GM21576 (cell line): ENCODE measurements at regions not wholly inside any gene's neighbourhood (a gene's known extent, or its start where the extent isn't known, plus 50 kb on each side); places are given as distances from the start of the nearest gene placed in this dataset.

Experiments used
- ATAC-seq: cut with Tn5 transposase; IDR thresholded peaks from one replicate; pipeline ENCODE4 v1.9.1; 2021; ENCODE audit warnings: mild to moderate bottlenecking, moderate library complexity; ENCODE audit not compliant: unreplicated experiment

DNA sequence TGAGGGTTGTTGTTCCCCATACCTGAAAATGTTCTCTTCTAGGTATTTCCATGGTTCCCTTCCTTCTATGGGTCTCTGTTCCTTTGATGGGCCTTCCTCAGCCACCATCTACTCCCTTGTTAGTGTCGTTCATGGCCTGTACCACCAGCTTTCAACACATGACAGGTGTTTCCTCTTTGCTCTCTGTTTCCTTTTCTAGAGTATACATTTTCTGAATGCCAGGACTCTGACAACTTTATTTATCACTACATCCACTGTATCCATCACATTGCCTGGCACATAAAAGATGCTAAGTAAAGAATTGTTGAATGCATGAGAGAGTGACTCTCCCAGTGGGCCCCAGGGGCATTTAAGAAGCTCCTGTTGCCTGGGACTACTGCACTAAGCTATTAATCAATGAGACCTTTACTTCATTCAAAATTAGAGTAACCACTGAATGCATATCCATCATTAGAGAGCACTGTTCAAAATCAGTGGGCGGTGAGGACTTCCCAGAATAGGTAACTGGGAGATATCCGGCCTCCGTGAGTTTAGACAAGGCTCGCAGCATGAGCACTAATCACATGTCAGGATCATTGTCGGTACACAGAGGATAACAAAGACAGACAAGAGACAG lies 255.0 kb downstream of the CBLN1 start:
- ATAC-seq, result no peak

DNA sequence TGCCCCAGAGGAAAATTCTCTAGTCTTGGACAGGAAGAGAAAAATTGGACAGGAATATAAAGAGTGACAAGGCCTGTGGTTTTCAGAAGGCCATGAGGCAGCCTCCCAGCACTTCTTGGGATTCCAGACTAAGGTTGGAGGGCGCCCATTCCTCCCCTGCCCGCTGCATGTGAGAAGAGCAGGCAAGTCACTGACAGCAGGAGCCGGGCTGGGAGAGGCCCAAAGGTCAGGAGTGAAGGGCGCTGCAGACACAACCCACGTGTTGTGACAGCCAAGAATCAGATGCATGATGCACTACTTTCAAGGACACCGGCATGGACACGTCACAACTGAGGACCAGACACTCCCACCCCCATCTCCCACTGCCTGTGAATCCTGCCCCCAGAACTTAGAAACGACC lies 256.7 kb downstream of the CBLN1 start:
- ATAC-seq, result no peak

DNA sequence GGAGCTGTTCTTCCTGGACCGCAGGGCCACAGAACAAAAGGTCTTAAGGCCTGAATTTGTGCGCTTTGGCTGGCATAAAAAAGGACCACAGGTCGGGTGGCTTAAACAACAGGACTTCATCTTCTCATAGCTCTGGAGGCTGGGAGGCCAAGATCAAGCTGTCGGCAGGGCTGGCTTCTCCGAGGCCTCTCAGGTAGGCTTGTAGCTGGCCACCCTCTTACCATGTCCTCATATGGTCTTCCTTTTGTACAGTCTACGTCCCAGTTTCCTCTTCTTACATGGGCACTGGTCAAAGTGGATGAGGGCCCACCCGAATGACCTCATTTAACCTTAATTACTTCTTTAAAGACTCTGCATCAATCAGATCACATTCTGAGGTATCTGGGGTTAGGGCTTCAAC lies 257.6 kb downstream of the CBLN1 start:
- ATAC-seq, result no peak

DNA sequence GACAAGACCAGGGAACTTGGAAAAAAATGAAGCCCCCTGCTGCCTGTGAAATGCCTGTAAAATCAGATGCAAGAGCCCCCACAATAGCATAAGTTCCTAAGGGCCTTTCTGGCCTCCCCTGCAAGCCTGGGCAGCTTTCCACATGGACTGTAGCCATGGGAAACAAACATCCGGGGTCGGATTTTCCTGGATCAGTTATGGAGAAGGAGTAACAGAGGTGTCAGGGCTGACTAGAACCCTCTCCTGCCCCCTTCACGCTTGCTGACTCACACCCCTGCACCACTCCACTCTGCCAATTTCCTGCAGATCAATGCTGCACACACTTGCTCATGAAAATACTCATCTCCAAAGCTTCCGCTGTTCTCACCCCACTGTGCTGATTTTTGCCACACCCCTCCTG lies 258.6 kb downstream of the CBLN1 start:
- ATAC-seq, result no peak

DNA sequence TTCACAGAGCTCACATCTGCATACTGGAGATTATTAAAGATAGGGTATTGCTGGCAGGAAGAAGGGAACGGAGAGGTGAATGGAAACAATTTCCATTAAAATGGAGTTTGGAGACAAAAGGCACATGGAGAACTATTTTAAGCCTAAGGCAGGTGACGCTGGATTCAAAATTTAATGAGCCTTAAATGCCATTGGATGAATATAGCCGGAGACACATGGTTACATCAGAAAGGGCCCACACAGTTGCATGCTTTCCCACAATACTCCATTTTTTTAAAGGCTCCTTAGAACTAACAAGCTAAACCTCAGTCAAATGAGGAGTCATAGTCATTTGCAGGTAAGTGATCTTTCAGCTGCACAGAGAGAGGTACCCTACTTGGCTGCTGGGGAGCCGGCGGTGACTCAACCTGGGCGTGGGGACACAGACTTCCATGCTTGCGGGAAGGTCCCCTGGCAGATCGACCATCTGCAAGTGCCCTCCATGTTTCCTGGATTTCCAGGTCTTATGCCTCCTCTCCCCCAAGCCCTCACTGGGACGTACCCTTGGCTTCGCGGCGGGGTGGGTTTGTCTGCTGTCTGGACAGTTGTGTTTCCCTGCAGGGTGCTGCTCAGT lies 259.2 kb downstream of the CBLN1 start:
- ATAC-seq, result no peak

DNA sequence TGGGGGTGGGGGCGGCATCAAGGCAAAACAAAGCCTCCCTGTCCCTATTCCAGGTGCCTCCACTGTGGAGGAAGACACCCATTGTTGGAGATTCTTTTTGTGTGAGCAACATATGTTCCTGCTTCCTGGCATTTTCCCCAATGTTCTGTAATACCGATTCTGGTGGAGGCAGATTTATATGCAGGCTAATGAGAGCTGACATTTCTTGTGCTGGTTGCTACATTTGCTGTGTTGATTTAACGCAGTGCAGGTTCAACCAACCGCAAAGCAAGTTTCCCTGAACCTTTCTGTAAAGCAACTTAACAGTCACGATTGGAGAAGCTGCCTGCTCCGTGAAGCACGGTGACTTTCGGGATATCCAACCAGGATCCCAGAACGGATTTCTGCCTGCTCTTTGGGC lies 260.5 kb downstream of the CBLN1 start:
- ATAC-seq, result no peak

DNA sequence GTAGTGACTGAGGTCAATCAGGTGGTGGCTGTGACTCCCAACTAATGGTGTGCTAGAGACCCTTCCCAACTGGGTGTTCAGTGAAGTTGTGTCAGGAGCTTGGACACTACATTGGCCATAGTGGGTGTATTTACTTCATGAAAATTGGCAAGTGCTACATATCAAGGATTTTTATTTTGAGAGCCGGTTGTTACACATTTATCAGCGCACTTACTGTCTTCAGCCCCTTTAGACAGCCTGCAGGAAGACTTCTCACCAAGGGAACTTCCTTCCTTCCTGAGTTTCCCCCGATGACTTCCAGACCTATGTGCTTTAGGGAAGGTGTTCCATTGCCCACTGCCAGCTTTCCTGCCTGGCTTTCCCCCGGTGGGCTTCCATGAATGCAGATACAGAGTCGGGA lies 261.2 kb downstream of the CBLN1 start:
- no peak for ATAC-seq

DNA sequence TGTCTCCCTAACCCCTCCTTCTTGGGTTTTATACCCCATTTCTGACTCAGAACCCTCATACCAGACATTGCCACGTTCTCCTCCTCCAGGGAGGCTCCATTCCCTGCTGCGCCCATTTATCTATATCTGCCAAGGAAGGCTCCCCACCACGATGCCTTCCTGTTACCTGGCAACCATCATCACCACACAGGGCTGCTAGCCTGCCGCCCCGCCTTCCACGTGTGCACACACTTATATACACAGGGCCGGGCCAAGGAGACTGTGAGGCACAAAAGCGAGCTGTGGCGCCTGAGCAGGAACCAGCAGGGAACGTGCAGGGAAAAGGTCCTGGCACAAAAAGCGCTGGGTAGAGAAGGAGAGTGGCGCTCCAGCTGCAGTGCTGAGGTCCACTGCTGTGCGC lies 261.8 kb downstream of the CBLN1 start:
- ATAC-seq, result no peak

DNA sequence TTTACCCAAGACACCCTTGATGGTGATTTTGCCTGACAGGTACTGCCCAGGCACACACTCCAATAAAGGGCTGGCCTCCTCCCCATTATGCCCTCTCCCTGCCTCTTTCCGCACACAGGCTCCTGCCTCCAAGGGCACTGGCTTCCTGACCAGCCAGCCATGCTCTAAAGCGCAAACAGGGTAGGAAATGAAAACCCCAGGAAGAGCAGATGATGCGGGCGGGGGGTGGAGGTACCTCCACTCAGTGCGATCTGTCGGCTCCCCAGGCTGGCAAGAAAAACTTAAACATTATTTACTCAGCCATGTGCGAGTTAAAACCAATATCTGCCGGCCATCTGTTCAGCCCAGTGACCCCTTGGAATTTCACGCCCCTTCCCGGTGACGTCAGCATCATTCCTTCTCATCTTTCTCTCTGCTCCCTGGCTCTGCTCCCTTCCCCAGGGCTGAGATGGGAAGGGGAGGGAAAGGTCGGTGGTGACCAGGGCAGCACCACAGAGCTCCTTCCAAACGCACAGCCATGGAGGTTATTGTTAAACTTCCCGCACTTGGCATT lies 262.5 kb downstream of the CBLN1 start:
- no peak for ATAC-seq

DNA sequence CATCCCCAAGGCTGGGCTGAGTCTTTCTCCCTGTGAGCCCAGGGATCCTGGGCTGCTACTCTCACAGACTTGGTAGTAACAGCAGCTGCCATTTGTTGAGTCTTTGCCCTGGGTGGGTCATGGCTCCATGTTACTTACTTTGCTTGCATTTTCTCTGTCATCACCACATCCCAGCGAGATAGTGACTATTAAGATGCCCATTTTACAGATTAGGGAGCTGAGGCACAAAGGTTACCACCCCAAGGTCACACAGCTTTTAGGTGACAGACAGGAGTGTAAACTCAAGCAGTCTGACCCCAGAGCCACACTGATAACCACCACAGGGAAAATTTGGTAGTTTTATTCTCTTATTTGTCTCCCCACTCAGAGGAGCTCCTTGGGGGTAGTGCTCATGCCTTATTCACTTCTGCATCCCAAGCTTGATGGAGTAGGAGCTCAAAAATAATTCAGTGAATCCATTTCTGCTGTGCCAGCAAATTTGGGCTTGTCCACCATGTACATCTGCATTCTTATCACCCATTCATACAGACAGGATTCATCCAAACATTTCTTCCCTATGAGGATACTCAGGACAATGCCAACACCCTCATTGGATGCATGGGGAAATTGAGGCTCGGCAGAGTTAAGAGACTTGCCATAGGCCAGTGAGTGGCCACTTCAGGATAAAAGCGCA lies 263.2 kb downstream of the CBLN1 start:
- no peak for ATAC-seq

DNA sequence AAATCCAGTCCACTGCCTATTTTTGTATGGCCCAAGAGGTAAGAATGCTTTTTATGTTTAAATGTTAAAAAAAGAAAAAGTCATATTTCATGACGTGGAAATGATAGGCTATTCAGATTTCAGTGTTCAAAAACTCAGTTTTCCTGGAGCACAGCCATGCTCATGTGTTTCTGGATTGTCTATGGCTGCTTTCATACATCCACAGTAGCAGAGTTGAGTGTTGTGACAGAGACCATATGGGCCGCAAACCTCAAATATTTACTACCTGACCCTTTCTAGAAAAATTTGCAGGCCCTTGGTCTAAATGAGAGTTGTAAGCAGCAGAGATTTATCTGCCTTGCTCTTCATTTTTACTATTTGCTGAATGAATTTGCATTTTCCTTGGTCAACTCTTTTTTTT lies 264.1 kb downstream of the CBLN1 start:
- no peak for ATAC-seq

DNA sequence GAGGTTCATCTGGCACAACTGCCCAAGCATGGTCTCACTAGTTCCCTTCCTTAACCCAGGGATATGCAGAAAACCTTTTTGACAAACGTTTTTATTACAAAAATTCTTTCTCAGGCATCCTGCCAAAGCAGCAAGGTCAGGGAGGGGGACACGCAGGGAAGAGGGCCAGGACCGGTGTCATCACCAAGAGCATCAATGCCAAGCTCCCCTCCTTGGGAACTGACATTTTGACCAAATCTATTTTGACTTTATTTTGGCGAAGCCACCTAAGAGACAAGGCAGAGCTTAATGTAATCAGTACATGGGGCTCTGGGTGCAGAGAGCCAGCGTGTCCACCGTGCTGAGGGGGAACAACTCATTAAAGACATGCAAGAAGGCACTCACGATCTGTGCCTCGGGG lies 265.2 kb downstream of the CBLN1 start:
- ATAC-seq, result no peak

DNA sequence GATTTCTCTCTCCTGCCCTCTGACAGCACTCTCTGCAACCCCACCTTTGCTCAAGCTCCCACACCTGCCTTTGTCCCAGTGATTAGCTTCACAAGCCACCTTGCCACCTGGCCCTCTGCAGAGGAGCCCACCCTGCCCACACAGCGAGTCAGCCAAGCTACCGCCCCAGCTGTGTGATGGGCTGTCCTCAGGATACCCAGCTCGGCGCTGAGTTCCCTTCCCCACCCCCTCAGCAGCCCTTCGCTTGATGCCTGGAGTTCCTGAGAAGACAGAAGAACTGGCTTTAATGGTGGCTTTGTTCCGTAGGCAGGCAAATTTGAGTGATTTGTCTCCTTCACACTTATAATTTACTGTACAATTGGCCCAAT lies 266.4 kb downstream of the CBLN1 start:
- no peak for ATAC-seq

DNA sequence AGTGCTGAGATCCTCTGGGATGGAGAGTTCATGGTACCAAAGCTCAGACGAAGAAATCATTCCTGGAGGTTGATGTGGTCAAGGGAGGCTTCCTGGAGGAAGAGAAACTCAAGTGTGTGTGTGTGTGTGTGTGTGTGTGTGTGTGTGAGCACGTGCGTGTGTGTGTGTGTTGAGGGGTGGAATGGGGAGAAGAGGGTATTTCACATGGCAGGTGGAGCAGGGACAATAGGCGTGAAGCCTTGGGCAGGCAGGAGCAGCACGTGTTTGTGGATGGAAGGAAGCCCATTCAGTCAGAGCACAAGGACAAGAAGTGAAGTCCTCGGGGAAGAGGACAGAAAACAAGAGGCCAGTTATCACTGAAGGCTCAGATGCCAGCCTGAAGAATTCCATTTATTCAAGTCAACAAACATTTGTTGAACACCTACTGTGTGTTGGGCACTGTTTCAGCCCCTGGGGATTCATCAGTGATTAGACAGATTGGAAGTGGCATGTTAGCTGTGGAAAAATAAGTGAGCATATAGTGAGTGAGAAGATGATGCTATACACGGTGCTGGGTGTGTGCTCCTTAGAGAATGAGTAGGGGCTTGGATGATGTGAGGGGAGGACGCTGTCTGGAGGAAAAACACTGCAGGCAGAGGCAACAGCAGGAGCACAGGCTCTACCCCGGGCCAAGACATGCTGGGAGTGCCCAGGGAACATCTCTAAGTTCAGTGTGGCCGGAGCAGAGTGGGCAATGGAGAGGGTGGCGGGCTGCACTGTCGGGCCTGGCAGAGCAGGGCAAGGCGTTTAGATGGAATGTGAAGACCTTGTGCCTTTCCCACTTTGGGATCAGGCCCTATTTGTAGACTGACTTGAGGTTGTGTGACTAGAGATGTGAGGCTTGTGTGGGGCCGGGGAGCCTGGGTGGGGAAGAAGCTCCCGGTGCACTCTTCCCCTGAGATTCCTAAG lies 267.1 kb downstream of the CBLN1 start:
- ATAC-seq, result no peak

DNA sequence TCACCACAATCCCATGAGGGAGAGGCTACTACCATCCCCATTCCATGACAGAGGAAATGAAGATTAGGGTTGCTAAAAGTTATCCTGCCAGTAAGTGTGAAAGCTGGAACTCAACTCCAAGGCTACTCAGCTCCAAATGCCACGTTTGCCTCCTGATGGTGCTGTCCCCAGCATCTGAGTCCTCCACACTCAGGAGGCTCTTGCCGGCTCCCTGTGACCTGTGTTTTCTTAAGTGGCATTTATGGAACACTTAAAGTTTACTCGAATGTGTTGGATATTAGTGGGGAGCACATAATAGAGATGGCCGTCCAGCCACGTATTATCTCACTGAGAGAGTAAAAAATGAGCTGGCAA lies 267.9 kb downstream of the CBLN1 start:
- no peak for ATAC-seq

DNA sequence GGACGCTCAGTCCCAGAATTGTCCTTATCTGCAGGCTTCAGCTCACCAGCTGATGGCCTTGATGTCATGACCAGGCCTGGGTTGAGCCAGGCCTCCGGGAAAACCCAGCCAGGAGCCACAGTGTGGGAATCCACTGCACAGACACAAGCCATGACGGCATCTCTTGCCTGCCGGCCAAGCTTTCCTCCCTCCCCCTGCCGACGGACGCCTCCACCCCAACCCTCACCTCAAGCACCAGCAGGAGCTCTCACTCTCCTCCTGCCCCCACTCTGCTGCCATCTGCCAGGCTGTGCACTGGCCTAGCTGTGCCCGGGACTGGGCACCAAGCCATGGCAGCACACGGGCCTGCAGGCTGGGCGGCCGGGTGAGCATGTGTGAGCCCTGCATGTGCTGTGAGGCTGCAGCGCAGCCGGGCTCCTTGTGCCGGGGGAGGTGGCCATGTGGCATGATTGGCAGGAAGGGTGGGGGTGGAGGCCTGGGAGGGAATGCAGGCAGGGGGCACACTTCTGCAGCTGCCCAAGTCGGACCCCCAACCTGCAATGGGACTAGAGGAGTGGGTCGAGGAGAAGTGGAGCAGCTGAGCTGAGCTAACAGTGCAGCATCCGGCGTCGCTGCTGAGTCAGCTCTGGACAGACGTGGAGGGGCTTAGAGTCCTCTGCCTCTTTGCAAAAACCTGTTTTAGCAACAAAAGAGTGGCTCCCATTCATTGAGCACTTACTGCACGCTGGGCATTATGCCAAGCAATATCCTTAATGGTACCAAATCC lies 268.5 kb downstream of the CBLN1 start:
- no peak for ATAC-seq

DNA sequence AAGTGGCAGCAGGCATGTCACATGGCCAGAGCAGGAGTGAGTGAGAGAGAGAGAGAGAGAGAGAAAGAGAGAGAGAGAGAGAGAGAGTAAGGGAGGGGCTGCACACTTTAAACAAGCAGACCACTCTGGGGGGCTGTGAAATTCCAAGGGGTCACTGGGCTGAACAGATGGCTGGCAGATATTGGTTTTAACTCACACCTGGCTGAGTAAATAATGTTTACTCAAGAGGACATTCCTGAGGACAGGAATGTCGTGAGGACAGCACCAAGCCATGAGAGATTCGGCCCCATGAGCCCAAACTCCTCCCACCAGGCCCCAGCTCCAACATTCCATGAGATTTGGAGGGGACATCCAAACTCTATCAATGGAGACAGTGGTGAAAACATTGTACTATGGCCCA lies 269.7 kb downstream of the CBLN1 start:
- ATAC-seq, result no peak

DNA sequence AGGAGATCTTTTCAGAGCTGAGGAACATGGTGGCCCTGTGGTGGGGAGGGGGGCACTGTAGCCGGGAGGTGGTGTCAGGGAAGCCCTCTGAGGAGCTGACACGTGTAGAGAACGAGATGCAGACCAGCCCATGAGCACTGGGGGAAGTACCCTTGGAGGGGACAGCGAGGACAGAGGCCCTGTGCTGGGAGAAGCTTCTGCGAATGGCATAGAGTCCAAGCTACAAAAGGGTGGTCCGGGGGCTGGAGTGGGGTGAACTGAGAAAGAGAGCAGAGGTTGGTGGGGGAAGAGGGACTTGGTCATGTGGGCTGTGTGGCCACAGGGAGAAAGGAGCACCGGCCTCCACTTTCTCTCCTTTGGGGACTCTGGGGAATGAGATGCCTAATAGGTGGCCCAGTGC lies 270.8 kb downstream of the CBLN1 start:
- no peak for ATAC-seq

DNA sequence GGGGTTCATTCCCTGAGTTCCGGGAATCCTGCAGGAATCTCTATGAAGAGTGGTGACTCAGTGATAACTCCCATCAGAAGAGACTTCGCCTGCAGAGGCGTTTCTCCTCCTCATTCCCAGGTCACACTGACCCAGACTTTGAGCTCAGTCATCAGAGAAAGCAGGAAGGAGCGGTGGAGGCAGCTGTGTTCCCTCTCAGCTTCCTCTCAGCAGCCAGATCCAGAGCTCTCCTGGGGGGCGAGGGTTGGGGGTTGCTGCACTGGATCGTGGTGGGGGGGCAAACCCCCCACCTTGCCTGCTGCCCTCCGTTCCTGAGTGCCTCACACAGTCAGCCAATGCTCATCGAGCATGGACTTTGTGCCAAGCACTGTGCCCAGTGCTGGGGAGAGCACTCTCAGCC lies 271.2 kb downstream of the CBLN1 start:
- ATAC-seq, result no peak

DNA sequence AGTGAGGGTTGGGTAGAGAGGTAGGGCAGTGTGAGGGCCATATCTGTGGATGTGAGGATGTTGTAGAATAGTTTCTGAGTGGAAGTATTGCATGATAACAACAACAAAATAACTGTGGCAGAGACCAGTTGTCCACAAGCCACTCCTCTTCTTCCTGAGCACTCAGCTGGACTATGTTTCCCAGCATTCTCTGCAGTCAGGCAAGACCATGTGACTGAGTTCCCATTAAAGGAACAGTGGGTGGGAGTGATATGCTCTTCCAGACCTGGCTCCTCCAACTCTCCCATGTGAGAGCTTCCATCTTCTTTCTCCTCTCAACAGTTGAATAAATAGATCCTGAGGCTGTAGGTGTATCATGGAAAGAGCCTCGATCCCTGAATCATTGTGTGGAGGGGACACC lies 272.4 kb downstream of the CBLN1 start:
- no peak for ATAC-seq

DNA sequence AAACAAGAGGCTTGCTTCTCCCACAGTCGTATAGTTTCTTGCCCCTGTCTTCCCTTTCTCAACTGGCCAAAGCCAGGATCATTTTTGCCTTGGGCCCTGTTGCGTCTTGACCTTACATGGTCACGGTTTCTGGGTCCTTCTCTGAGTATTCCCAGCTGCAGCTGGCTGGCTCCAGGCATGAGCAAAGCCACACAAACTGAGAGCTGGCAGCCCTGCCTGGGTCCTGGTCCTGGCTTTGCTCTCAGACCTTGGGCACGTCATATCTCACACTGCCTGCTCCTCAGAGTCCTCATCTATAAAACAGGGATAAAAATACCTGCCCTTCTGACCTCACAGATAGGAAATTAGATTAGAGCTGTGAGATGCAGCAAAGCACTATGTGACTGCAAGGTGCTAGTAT lies 277.6 kb downstream of the CBLN1 start:
- ATAC-seq, result no peak
